IPS DF 4.7 (cell line): ENCODE measurements at regions not wholly inside any gene's neighbourhood (a gene's known extent, or its start where the extent isn't known, plus 50 kb on each side); places are given as distances from the start of the nearest gene placed in this dataset.
"Not testable (repeated sequence)": the region's sequence is repeated elsewhere in the genome, so short reads cannot be mapped to it uniquely, and the experiment has no call there.

Source experiments
- DNase-seq: peaks from one replicate; pipeline ENCODE4 v3.0.0-alpha.2; 2013; ENCODE audit warnings: low spot score; ENCODE audit errors: extremely low read depth

DNA sequence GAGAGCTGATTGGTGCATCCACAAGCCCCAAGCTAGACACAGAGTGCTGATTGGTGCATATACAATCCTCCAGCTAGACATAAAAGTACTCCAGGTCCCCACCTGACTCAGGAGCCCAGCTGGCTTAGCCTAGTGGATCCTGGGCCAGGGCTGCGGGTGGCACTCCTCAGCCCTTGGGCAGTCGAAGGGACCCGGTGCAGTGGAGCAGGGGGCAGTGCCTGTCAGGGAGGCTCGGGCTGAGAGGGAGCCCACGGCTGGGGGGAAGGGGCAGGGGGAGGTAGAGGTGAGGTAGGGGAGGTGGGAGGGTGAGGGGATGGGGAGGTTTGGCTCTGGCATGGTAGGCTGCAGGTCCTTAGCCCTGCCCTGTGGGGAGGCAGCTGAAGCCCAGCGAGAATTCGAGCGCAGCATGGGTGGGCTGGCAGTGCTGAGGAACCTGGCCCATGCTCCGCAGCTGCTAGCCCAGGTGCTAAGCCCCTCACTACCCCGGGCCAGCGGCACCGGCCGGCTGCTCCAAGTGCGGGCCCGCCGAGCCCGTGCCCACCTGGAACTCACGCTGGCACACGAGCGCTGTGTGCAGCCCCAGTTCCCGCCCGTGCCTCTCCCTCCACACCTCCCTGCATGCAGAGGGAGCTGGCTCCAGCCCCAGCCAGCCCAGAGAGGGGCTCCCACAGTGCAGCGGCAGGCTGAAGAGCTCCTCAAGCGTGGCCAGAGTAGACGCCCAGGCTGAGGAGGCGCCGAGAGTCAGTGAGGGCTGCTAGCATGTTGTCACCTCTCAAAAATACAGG is 742.8 kb downstream of the FAM181B start:
- no peak for DNase-seq

DNA sequence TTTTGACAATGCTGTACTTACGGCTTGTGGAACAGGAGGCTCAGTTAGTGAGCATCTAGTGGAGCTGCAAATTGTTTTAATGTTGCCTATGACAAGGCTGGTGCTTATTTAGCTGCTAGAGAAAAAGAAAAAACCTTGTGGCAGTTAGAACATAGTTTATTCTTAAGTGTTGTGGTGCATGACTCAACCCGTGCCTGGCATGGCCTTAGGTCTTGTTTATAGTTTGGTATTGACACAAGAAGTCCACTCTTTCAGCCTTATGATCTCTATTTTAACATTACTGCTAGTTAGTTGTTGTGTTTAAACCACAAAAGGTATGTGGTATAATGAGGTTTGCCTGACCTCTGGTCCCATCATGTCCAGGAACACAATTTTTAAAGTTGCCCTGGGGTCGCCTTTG is 744.6 kb downstream of the FAM181B start:
- no peak for DNase-seq

DNA sequence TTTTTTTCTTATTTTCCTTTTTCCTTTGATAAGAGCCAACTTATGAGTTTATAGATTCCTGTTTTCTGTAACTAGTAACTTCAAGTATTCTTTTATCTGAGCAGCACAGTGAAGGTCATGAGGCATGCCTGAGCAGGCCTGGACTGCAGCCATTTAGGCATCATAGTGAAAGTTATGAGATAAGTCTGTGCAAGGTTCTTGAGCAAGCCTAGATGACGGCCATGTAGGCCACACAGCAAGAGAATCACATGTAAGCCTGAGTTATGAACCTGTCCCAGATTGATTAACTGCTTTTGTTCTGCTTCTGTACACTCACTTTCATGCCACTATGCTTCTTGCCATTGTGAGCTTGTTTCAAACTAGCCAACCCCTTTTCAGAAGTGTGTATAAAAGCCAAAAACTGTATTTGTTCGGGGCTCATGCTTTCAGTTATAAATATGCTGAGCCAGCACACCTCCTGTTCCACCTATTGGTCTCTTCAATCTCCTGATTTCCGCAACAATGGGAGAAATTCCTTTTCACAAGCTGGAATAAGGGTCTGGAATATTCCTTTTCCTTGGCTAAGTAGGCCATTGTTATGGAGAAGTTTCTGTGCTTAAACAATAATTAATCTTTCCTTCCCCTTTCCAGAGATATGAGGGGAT is 745.7 kb downstream of the FAM181B start:
- DNase-seq = no peak

DNA sequence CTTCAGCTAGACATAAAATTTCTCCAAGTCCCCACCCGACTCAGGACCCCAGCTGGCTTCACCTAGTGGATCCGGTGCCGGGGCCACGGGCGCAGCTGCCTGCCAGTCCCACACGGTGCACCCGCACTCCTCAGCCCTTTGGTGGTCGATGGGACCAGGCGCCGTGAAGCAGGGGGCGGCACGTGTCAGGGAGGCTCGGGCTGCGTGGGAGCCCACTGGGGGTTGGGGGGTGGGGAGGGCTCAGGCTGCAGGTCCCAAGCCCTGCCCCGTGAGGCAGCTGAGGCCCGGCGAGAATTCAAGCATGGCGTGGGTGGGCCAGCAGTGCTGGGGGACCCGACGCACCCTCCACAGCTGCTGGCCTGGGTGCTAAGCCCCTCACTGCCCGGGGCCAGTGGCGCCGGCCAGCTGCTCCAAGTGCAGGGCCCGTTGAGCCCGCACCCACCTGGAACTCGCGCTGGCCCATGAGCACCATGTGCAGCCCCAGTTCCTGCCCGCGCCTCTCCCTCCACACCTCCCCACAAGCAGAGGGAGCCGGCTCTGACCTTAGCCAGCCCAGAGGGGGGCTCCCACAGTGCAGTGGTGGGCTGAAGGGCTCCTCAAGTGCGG is 747.0 kb downstream of the FAM181B start:
- DNase-seq = no peak

DNA sequence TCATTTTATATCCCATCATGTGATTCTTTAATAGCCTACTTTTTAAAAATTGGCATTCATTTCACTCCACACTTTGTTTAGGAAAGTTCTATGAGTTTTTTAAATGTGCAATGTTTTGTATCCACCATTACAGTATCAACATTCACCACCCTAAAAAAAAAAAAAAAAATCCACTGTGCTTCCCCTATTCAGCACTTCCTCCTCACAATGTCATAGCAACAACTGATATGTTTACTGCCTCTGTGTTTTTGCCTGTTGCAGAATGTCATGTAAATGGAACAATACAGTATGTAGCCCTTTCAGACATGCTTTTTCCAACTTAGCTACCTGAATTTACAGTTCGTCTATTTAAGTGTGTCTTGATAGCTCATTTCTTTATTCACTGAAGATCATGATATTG is 754.2 kb downstream of the FAM181B start:
- no peak for DNase-seq

DNA sequence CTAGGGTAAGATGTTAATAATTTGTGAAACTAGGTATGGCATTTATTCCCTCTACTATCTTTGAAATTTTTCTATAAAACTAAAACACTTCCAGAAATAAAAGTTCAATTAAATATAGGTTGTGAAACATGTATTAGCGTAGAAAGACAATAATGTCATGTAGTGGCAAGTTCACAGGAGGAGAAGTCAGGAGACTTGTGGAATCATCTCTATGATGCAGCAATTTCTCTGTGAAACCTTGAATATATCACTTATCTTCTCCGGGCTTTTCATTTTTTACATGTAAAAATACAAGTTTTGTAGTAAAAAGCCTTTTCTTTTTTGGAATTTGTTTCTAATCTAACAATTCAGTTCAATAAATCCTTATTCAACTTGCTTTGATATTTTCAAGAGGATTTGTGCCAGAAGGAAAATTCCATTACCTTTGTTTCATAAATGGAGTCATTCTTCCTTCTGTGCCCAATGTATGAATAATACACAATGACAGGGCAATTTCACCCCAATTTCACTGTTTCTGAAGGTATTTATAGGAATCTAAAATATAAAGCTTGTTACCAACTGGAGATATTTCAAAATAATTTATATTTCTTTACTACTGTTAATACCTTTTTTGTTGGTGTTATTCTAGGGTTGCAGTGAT is 758.3 kb downstream of the FAM181B start:
- DNase-seq = no peak

DNA sequence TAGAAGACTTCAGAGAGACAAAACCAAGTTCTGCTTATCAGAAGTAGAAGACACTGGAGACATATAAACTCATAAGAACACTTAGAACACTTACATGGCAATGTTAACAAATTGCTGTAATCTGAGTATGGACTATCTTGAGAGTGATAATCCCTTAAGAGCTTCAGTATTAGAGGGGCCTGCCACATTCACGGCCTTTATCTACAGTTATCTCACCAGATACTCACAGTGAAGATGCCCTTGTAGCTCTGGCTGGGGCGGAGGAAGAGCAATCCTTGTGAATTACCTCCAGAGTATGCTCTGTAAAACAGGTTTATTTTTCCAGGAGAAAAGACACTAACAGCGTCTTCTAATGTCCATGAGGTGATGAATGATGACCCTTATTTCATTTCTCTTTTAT is 762.8 kb downstream of the FAM181B start:
- no peak for DNase-seq

DNA sequence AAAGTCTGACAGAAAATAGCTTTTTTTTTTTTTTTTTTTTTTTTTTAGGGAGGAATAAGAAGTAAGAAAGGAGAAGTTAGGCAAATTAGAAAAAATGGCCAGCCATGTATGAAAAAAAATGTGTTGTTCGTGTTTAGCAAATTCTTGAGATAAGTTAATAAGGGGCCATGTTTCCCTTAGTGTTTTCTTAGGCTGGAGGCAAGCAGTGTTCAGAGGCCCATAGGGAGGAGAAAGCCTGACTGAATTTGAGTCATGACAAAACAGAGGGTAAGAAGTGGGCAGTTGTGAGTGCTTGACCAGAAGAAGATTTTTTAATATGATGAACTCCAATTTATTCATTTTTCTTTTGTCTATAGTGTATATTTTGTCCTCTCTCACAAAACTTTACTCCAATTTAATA is 766.4 kb downstream of the FAM181B start:
- no peak for DNase-seq

DNA sequence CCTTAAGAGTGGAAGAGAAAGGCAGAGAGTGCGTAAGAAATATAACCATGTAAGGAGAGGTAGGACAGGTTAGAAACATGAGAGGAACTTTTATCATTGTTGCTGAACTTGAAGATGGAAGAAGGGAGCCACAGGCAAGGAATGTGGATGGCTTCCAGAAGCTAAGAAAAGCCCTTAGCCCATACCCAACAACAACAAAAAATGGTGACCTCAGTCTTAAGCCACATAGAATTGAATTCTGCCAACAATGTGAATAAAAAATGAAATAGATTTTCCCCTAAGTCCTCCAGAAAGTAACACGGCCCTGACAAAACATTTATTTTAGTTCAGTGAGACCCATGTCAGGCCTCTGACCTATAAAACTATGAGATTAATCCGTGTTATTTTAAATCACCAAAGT is 767.3 kb downstream of the FAM181B start:
- DNase-seq = no peak

DNA sequence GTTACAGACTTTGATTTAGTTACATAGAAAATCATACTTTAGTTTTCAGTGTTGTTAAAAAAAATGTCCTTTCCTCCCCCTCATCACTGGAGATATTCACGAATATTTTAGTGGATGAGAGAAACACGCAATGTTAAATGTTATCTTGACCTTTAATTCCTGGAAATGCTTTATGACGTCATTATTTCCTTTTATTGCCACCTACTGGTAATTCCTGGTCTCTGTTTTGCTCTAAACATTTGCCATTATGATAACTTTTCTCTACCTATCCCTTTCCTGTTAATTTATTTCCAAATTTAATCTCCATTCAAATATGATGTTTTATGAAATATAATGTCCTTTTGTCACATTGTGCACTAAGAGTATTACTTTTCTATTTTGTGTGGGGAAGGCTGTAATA is 770.6 kb downstream of the FAM181B start:
- DNase-seq = no peak

DNA sequence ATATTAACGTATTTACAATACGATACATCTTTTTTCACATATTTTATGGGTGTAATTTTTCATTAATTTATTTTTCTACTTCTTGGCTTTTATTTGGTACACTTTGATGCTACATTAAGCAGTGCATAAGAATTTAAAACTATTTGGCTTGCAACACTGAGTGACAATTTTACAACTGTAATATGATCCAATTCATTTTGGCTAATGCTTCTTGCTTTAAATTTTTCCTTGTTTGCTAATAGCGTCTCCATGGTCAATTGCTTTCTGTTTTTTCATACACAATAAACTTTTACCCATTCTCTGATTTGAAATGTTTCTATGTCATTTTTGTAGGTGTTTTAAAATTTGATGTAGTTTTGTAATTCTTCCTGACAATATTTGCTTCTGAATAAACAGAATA is 773.2 kb downstream of the FAM181B start:
- DNase-seq = no peak

DNA sequence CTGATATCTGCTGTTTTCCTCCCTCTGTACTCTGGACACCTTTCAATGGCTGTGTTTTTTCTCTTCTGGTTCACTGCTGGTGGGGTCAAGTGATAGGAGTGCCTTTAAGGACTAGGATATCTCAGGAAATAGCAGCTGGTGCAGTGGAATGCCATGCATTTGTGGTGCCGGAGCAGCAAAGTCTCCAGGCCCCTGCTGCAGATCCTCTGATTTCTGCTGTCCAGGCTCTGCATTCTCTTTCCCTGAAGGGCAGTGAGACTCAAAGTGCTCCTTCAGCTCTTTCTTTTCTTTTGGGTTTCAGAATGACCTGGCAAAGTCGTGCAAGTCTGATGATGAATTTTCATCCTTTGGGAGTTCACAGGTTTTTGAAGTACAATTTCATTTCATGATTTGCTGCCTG is 774.3 kb downstream of the FAM181B start:
- no peak for DNase-seq

DNA sequence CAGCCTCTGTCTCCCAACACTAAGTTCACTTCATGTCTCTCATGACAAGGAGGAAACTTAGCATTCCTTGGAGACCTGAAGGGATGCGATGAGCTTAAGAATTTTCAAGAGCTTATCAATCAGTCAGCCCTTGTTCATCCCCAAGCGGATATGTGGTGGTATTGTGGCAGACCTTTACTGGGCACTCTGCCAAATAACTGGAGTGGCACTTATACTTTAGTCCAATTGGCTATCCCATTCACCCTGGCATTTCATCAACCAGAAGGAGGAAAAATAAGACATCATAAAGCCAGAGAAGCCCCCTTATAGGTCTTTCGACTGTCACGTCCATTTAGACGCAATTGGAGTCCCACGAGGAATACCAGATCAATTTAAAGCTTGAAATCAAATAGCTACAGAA is 779.4 kb downstream of the FAM181B start:
- DNase-seq = not testable (repeated sequence)

DNA sequence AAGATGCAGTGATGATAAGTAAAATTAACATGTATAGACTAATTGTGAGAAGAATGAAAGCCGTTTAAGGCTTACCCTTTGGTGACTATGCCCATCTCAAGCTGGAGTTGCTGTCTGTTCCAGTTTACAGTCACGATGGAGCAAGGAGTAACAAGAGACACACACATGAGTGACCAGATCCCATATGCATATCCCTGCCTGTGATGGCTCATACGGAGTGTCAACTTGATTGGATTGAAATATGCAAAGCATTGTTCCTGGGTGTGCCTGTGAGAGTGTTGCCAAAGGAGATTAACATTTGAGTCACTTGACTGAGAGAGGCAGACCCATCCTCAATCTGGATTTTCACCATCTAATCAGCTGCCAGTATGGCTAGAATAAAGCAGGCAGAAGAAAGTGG is 786.8 kb downstream of the FAM181B start:
- DNase-seq = no peak

DNA sequence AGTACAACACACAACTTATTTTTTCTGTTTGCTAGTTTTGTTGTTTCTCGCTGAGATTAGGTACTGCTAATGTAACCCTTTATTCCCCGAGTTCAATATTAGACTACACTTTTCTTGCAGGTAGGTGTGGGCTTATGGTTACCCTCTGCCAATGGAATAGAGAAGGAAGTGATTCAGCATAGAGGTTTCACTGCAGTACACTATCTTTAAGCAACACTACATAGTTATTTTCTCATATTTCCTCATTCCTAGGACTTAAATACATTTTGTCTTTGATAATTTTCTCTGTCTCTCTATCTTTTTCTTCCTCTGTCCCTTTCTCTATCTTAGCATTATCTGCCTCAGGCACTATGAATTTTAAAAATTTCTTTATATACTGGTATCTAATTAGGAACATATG is 791.0 kb downstream of the FAM181B start:
- no peak for DNase-seq

DNA sequence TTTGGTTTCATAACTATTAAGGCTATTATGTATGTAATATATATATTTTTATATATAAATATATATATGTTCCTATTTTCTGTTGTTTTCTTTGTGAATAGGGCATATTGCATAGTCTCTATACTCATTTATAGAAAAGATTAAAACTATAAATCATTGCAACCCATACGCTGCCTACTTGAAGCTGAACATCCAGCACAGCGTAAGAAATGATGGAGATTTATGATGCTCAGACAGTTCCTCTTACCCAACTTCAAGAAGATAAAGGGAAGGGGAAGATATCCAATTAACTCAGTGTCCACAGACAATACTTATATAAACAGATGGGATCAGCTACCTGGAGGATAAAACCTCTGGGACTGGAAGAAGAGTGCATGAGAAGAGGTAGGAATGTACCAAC is 791.7 kb downstream of the FAM181B start:
- no peak for DNase-seq

DNA sequence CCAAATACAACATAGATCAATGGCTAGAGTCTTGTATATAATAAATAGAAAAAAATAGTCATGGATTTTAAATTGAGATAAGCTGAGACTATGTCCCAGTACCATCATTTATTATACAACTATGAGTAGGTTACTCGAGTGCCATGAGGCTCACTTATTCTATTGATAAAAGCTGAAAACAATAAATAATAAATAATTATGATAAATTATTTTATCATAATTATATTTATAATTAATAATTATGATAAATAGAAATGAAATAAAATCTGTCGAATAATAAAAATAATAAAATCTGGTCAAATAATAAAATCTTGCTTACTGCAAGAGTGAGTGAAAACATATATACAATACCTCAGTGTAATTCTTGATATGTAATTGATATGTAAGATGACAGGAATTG is 801.4 kb downstream of the FAM181B start:
- DNase-seq = no peak

DNA sequence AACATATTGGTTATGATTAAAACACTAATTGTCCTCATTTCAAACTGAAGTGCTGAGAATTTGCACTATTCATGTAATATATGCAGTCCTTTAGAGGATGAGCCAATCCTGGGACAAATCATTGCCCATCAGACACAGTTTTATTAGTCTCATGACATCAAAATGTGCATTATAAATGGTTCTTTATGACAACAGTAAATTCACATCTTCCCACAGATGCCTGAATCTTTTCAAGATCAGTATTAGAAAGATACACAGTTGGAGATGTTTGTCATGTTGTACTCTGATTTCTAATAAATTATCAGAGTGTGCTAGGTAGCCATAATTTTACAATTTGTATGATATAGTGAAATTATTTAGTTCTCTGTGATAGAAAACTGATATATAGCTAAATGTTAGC is 813.5 kb downstream of the FAM181B start:
- no peak for DNase-seq

DNA sequence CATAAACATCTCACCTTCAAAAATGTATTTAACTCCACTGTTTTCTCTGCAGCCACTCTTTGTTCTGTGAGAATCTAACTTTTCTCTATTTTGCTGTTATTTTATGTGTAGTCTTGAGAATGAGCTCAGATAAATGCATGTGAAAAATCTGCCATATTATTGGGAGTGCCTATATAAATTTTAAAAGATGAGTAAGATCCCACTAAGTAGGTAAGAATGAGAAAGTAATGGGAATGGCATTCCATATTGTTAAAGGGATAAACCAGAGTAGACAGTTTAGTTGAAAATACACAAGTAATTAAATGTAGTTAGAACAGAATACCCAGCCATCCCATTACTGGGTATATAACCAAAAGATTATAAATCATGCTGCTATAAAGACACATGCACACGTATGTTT is 817.2 kb downstream of the FAM181B start:
- DNase-seq = no peak

DNA sequence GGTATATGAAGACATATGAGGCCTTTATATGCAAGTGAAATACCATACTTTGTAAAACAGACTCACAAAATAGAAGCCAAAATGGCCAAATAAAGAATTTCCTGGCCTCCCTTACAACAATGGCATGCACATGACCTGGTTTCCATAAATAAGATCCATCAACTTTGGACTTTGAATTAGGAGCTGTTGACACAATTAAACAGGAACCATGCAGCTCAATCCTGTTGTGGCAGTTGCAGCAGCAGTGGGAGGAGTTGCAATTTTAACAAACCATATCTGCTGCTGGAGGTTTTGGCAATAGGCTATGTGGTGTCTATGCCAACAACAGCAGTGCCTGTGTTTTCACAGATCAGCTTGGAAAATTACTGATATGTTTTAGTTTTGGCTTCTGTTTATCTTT is 818.6 kb downstream of the FAM181B start:
- DNase-seq = no peak

DNA sequence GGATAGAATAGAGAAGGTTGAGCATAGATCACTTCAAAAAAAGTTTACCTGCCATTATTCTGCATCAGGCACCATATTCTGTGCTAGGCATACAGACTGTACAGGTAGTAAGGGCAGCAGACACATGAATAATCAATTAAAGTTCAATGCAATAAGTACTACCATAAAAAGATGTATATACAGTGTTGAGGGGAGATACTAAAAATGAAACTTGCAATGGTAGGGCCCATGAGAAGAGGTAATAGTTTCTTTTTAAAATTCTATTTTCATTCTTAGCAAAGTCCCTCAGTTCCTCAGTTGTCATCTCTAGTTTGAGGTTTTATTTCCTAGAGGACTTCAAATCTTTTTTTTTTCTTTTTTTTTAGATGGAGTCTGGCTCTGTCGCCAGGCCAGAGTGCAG is 819.9 kb downstream of the FAM181B start:
- DNase-seq = no peak

DNA sequence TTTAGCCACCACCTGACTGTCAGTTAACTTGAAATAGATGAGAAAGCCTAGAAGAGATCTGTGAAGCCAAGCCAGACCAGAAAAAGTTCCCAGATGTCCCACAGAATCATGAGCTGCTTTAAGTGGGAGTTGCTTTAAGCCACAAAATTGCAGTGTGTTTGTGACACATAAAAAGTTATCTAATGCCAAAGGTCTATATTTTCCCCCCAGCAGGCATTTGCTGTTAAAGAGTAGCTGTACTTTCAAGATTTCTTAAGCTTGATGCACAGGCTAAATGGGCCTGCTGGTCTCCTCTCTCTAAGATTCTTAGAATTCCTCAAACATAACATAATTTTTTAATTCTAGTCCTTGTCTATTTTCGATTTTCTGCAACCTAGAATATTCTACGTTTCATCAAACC is 825.7 kb downstream of the FAM181B start:
- DNase-seq = no peak
